GM12878 (cell line): ENCODE measurements at regions not wholly inside any gene's neighbourhood (a gene's known extent, or its start where the extent isn't known, plus 50 kb on each side); places are given as distances from the start of the nearest gene placed in this dataset.

ENCODE experiments used
- ATAC-seq: fragments of 200-7000 bp; cut with Tn5 transposase; 3 replicates; pipeline ENCODE4 v1.9.1; 2020; ENCODE audit warnings: mild to moderate bottlenecking, moderate library complexity
- BruUV-seq: library from RNA; stranded (reverse); fragments of 400-500 nt; replicated peaks from 2 replicates; lab custom pipeline; 2021; lab: Mats Ljungman, UMichigan
- CTCF ChIA-PET: fragments of 300-600 bp; sonication (Branson Sonifier 250); formaldehyde crosslinking; extraction: SDS; loops from one replicate; lab custom pipeline; 2021; ENCODE audit warnings: inconsistent platforms; lab: Yijun Ruan, JAX
- POLR2A ChIA-PET: fragments of 350-600 bp; formaldehyde crosslinking; extraction: SDS; loops from one replicate; lab custom pipeline; 2021; ENCODE audit warnings: inconsistent platforms; lab: Charles Lee
- RAD21 ChIA-PET: fragments of 300-600 bp; sonication (Branson Sonifier 250); formaldehyde crosslinking; loops from one replicate; lab custom pipeline; 2023; ENCODE audit warnings: antibody characterized with exemption; ENCODE audit not compliant: unreplicated experiment; lab: Charles Lee
- SMC1A ChIA-PET: fragments of 300-600 bp; sonication (Branson Sonifier 250); formaldehyde crosslinking; loops from one replicate; lab custom pipeline; 2023; ENCODE audit not compliant: unreplicated experiment, uncharacterized antibody; lab: Charles Lee
- DNase-seq: peaks from one replicate; pipeline ENCODE4 v3.0.0-alpha.2; 2011; ENCODE audit warnings: low read depth, low spot score
- FAIRE-seq: peaks from 3 replicates; lab custom pipeline; 2011; peaks lifted over from hg19 to GRCh38; lab: Jason Lieb, UNC
- H2AFZ ChIP-seq: 2 replicates; pipeline ENCODE4 v1.6.0; 2011; ENCODE audit warnings: low read depth, low read length, control low read depth; ENCODE audit not compliant: control insufficient read depth
- H3K27ac ChIP-seq: 2 replicates; pipeline ENCODE4 v1.5.1; 2011; ENCODE audit warnings: control low read depth; ENCODE audit not compliant: control insufficient read depth, insufficient read depth
- H3K27me3 ChIP-seq, 2 experiments: replicated peaks in 1 of 2; 2 replicates each; pipeline versions ENCODE4 v1.6.0 to v1.6.1; 2011; ENCODE audit warnings: low read length in 1 of 2; ENCODE audit not compliant: control insufficient read depth in 2 of 2, insufficient read depth in 2 of 2
- H3K36me3 ChIP-seq, 2 experiments: 2 replicates each; pipeline ENCODE4 v1.5.1; 2011; ENCODE audit warnings: low read length in 1 of 2; ENCODE audit not compliant: control insufficient read depth in 2 of 2, insufficient read depth in 2 of 2
- H3K4me1 ChIP-seq: 2 replicates; pipeline ENCODE4 v1.6.1; 2011; ENCODE audit warnings: mild to moderate bottlenecking, low read length, moderate library complexity, mixed read lengths; ENCODE audit not compliant: control insufficient read depth, insufficient read depth
- H3K4me2 ChIP-seq: 2 replicates; pipeline ENCODE4 v1.6.0; 2011; ENCODE audit warnings: control low read depth; ENCODE audit not compliant: control insufficient read depth, insufficient read depth
- H3K4me3 ChIP-seq: fragments of 200-600 bp; sonication (generic); 2 replicates; pipeline ENCODE4 v1.5.1; 2016
- H3K79me2 ChIP-seq: 2 replicates; pipeline ENCODE4 v1.6.0; 2011; ENCODE audit warnings: low read length; ENCODE audit not compliant: control insufficient read depth, insufficient read depth
- H3K9ac ChIP-seq: 2 replicates; pipeline ENCODE4 v1.8.0; 2011; ENCODE audit warnings: low read length, control low read depth, mixed read lengths; ENCODE audit not compliant: control insufficient read depth, insufficient read depth
- H3K9me3 ChIP-seq: replicated peaks from 3 replicates; pipeline ENCODE4 v1.5.1; 2011; ENCODE audit warnings: mild to moderate bottlenecking, low read length; ENCODE audit not compliant: control insufficient read depth, insufficient read depth
- H4K20me1 ChIP-seq: 2 replicates; pipeline ENCODE4 v1.6.0; 2011; ENCODE audit not compliant: control insufficient read depth, insufficient read depth
- ESRRA ChIP-seq: IDR thresholded peaks from 2 replicates; pipeline ENCODE4 v1.6.1; 2012; ENCODE audit warnings: mild to moderate bottlenecking, low read length, improper control_type of control experiment
- EZH2 ChIP-seq: IDR thresholded peaks from 2 replicates; pipeline ENCODE4 v1.6.1; 2012; ENCODE audit warnings: low read depth, mild to moderate bottlenecking, control low read depth, inconsistent platforms, low read length, borderline replicate concordance; ENCODE audit not compliant: control insufficient read depth
- NRF1 ChIP-seq: conservative IDR thresholded peaks from 2 replicates; pipeline ENCODE4 v1.6.1; 2011; ENCODE audit warnings: mild to moderate bottlenecking, low read depth, low read length, improper control_type of control experiment
- PAX5 ChIP-seq: IDR thresholded peaks from 2 replicates; pipeline ENCODE4 v1.6.1; 2011; ENCODE audit warnings: low read depth, low read length, borderline replicate concordance
- POLR2AphosphoS2 ChIP-seq: IDR thresholded peaks from 2 replicates; pipeline ENCODE4 v1.6.1; 2011; ENCODE audit warnings: low read depth, mild to moderate bottlenecking, low read length, improper control_type of control experiment, moderate library complexity
- RAD51 ChIP-seq: fragments of 450-650 bp; IDR thresholded peaks from 2 replicates; pipeline ENCODE4 v1.6.1; 2016; ENCODE audit warnings: moderate library complexity, mild to moderate bottlenecking, inconsistent platforms
- SMC3 ChIP-seq: IDR thresholded peaks from 2 replicates; pipeline ENCODE4 v1.6.1; 2011; ENCODE audit warnings: low read length, improper control_type of control experiment, borderline replicate concordance
- SP1 ChIP-seq: IDR thresholded peaks from one replicate; pipeline ENCODE4 v1.6.1; 2011; ENCODE audit warnings: low read depth, low read length
- WRNIP1 ChIP-seq: IDR thresholded peaks from 2 replicates; pipeline ENCODE4 v1.6.1; 2011; ENCODE audit warnings: low read depth, low read length, improper control_type of control experiment, borderline replicate concordance
- ZBED1 ChIP-seq: IDR thresholded peaks from 2 replicates; pipeline ENCODE4 v1.6.1; 2016; ENCODE audit warnings: borderline replicate concordance
- ZNF24 ChIP-seq: fragments of 450-650 bp; IDR thresholded peaks from 2 replicates; pipeline ENCODE4 v1.6.1; 2017; ENCODE audit warnings: antibody characterized with exemption, mild to moderate bottlenecking
- ZNF274 ChIP-seq: IDR thresholded peaks from one replicate; pipeline ENCODE4 v1.8.0; 2011; ENCODE audit not compliant: insufficient read length, insufficient read depth
- ZSCAN29 ChIP-seq: fragments of 450-650 bp; IDR thresholded peaks from 2 replicates; pipeline ENCODE4 v1.6.1; 2017; ENCODE audit warnings: mild to moderate bottlenecking, moderate library complexity
- WGBS: methylation state at CpG from one replicate; pipeline ENCODE4 v1.1.6; 2016; ENCODE audit warnings: low lambda C conversion rate; ENCODE audit not compliant: insufficient replicate concordance, insufficient coverage; ENCODE audit errors: missing lambda C conversion rate; 5-methylcytosine and 5-hydroxymethylcytosine counted together
- in situ Hi-C: fragments of 300-500 bp; cut with MboI; formaldehyde crosslinking; loops from 9 replicates; pipeline ENCODE4 v1.14.3; 2018; ENCODE audit warnings: mixed read lengths
- intact Hi-C: fragments of 100-400 bp; cut with micrococcal nuclease; formaldehyde crosslinking; loops from one replicate; pipeline ENCODE4 v1.14.2; 2022; ENCODE audit not compliant: unreplicated experiment
- TF ChIP-seq, protein P1 (sequence below): IDR thresholded peaks from 2 replicates; pipeline ENCODE4 v1.6.1; 2011; ENCODE audit warnings: mild to moderate bottlenecking, low read depth, low read length, moderate library complexity; ENCODE audit not compliant: insufficient replicate concordance
- TF ChIP-seq, protein P2 (sequence below): fragments of 450-650 bp; IDR thresholded peaks from 2 replicates; pipeline ENCODE4 v1.6.1; 2017; ENCODE audit warnings: antibody characterized with exemption, mild to moderate bottlenecking, moderate library complexity
- TF ChIP-seq, protein P3 (sequence below): IDR thresholded peaks from 2 replicates; pipeline ENCODE4 v1.6.1; 2012; ENCODE audit warnings: low read depth, low read length, improper control_type of control experiment
- TF ChIP-seq, protein P4 (sequence below): fragments of 450-650 bp; IDR thresholded peaks from 2 replicates; pipeline ENCODE4 v1.6.1; 2017; ENCODE audit warnings: mild to moderate bottlenecking, low read depth, inconsistent platforms; ENCODE audit not compliant: poor library complexity, severe bottlenecking
- TF ChIP-seq, protein P5 (sequence below): fragments of 450-650 bp; IDR thresholded peaks from 2 replicates; pipeline ENCODE4 v1.6.1; 2017; ENCODE audit warnings: low read depth, mild to moderate bottlenecking, moderate library complexity

DNA sequence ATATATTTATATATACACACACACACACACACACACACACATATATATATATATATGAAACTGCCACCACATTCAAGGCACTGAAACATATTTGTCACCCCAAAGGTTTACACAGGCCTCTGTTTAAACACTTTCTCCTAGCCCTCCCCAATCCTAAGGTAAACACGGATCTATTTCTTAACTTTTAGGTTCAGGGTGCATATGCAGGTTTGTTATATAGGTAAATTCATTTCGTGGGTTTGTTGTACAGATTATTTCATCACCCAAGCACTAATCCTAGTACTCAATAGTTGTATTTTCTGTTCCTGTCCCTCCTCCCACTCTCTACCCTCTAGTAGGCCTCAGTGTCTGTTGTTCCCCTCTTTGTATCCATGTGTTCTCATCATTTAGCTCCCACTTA is 305.0 kb downstream of the GPR37 start:
- DNase-seq = no peak
- H3K4me3 ChIP-seq = no peak overlapping the region
- ChIA-PET POLR2A (no interaction called here), RAD21 (no interaction called here), SMC1A (no interaction called here), CTCF (no interaction called here)
- H3K27me3 ChIP-seq = no peaks in the 10 kb centered on the region
- no TSS peak for BruUV-seq
- no peak for FAIRE-seq
- H3K4me1 ChIP-seq = no peaks in the 10 kb centered on the region
- in situ Hi-C loops (no loop called here), intact Hi-C loops (no loop called here)
- no peak overlapping the region for H3K27ac ChIP-seq
- 3% methylated on average over 2 of the region's 2 CpGs for WGBS
- H3K9me3 ChIP-seq = no peaks in the 10 kb centered on the region
- no peaks in the 10 kb centered on the region for H4K20me1 ChIP-seq
- H2AFZ ChIP-seq = no peak overlapping the region
- H3K4me2 ChIP-seq = no peak overlapping the region
- ATAC-seq = no peak
- H3K79me2 ChIP-seq = no peaks in the 10 kb centered on the region
- no peak overlapping the region for H3K9ac ChIP-seq
- H3K36me3 ChIP-seq = no peaks in the 10 kb centered on the region
- TF ChIP-seq EZH2 (no peak), WRNIP1 (no peak), ZNF24 (no peak), ZSCAN29 (no peak), PAX5 (no peak), NRF1 (no peak), POLR2AphosphoS2 (no peak), ZBED1 (no peak), ZNF274 (no peak), SMC3 (no peak), SP1 (no peak), ESRRA (no peak), RAD51 (no peak)
- TF ChIP-seq, protein P1, sequence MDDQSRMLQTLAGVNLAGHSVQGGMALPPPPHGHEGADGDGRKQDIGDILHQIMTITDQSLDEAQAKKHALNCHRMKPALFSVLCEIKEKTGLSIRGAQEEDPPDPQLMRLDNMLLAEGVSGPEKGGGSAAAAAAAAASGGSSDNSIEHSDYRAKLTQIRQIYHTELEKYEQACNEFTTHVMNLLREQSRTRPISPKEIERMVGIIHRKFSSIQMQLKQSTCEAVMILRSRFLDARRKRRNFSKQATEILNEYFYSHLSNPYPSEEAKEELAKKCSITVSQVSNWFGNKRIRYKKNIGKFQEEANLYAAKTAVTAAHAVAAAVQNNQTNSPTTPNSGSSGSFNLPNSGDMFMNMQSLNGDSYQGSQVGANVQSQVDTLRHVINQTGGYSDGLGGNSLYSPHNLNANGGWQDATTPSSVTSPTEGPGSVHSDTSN = no peak
- TF ChIP-seq, protein P2, sequence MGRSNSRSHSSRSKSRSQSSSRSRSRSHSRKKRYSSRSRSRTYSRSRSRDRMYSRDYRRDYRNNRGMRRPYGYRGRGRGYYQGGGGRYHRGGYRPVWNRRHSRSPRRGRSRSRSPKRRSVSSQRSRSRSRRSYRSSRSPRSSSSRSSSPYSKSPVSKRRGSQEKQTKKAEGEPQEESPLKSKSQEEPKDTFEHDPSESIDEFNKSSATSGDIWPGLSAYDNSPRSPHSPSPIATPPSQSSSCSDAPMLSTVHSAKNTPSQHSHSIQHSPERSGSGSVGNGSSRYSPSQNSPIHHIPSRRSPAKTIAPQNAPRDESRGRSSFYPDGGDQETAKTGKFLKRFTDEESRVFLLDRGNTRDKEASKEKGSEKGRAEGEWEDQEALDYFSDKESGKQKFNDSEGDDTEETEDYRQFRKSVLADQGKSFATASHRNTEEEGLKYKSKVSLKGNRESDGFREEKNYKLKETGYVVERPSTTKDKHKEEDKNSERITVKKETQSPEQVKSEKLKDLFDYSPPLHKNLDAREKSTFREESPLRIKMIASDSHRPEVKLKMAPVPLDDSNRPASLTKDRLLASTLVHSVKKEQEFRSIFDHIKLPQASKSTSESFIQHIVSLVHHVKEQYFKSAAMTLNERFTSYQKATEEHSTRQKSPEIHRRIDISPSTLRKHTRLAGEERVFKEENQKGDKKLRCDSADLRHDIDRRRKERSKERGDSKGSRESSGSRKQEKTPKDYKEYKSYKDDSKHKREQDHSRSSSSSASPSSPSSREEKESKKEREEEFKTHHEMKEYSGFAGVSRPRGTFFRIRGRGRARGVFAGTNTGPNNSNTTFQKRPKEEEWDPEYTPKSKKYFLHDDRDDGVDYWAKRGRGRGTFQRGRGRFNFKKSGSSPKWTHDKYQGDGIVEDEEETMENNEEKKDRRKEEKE = no peak
- TF ChIP-seq, protein P3, sequence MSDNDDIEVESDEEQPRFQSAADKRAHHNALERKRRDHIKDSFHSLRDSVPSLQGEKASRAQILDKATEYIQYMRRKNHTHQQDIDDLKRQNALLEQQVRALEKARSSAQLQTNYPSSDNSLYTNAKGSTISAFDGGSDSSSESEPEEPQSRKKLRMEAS = no peak
- TF ChIP-seq, protein P4, sequence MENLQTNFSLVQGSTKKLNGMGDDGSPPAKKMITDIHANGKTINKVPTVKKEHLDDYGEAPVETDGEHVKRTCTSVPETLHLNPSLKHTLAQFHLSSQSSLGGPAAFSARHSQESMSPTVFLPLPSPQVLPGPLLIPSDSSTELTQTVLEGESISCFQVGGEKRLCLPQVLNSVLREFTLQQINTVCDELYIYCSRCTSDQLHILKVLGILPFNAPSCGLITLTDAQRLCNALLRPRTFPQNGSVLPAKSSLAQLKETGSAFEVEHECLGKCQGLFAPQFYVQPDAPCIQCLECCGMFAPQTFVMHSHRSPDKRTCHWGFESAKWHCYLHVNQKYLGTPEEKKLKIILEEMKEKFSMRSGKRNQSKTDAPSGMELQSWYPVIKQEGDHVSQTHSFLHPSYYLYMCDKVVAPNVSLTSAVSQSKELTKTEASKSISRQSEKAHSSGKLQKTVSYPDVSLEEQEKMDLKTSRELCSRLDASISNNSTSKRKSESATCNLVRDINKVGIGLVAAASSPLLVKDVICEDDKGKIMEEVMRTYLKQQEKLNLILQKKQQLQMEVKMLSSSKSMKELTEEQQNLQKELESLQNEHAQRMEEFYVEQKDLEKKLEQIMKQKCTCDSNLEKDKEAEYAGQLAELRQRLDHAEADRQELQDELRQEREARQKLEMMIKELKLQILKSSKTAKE = no peak
- TF ChIP-seq, protein P5, sequence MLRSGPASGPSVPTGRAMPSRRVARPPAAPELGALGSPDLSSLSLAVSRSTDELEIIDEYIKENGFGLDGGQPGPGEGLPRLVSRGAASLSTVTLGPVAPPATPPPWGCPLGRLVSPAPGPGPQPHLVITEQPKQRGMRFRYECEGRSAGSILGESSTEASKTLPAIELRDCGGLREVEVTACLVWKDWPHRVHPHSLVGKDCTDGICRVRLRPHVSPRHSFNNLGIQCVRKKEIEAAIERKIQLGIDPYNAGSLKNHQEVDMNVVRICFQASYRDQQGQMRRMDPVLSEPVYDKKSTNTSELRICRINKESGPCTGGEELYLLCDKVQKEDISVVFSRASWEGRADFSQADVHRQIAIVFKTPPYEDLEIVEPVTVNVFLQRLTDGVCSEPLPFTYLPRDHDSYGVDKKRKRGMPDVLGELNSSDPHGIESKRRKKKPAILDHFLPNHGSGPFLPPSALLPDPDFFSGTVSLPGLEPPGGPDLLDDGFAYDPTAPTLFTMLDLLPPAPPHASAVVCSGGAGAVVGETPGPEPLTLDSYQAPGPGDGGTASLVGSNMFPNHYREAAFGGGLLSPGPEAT = no peak
